NCI-H1092 treated with DMSO at 0.1 percent for 48 hours (cell line): ENCODE measurements at regions not wholly inside any gene's neighbourhood (a gene's known extent, or its start where the extent isn't known, plus 50 kb on each side); places are given as distances from the start of the nearest gene placed in this dataset.
"Not testable (repeated sequence)": the region's sequence is repeated elsewhere in the genome, so short reads cannot be mapped to it uniquely, and the experiment has no call there.

ENCODE experiments used
- DNase-seq: peaks from one replicate; lab custom pipeline; 2025; lab: John Stamatoyannopoulos, UW

GRCh38 chr1:117707371-117707770 lies 101.5 kb downstream of the TENT5C start:
- DNase-seq: no peak

GRCh38 chr1:117708323-117709248 lies 102.7 kb downstream of the TENT5C start:
- no peak for DNase-seq

- no peak for DNase-seq
Measured at GRCh38 chr1:117709249-117709691, 103.4 kb downstream of the TENT5C start.

- DNase-seq: no peak
Measured at GRCh38 chr1:117710710-117711109, 104.9 kb downstream of the TENT5C start.

GRCh38 chr1:117712621-117713020 lies 106.8 kb downstream of the TENT5C start:
- no peak for DNase-seq

- DNase-seq: no peak
Measured at GRCh38 chr1:117714546-117714945, 108.7 kb downstream of the TENT5C start.

- not testable (repeated sequence) for DNase-seq
Measured at GRCh38 chr1:117716030-117716429, 110.2 kb downstream of the TENT5C start.

GRCh38 chr1:117717980-117718379 lies 112.1 kb downstream of the TENT5C start:
- not testable (repeated sequence) for DNase-seq

- not testable (repeated sequence) for DNase-seq
Measured at GRCh38 chr1:117718596-117718995, 112.7 kb downstream of the TENT5C start.

GRCh38 chr1:117719004-117719403 lies 113.2 kb downstream of the TENT5C start:
- DNase-seq: no peak

GRCh38 chr1:117732065-117732797 lies 126.4 kb downstream of the TENT5C start:
- DNase-seq: no peak

GRCh38 chr1:117732956-117733355 lies 127.1 kb downstream of the TENT5C start:
- no peak for DNase-seq

- no peak for DNase-seq
Measured at GRCh38 chr1:117734403-117734802, 128.6 kb downstream of the TENT5C start.

- no peak for DNase-seq
Measured at GRCh38 chr1:117735045-117735992, 129.5 kb downstream of the TENT5C start.

- DNase-seq: no peak
Measured at GRCh38 chr1:117739504-117739903, 133.7 kb downstream of the TENT5C start.

GRCh38 chr1:117740496-117740895 lies 134.6 kb downstream of the TENT5C start:
- DNase-seq: no peak

- not testable (repeated sequence) for DNase-seq
Measured at GRCh38 chr1:117746565-117746964, 140.7 kb downstream of the TENT5C start.

- DNase-seq: no peak
Measured at GRCh38 chr1:117747605-117748004, 141.8 kb downstream of the TENT5C start.

- DNase-seq: no peak
Measured at GRCh38 chr1:117751321-117751720, 145.5 kb downstream of the TENT5C start.

GRCh38 chr1:117752661-117753060 lies 146.8 kb downstream of the TENT5C start:
- no peak for DNase-seq

GRCh38 chr1:117753232-117753631 lies 147.4 kb downstream of the TENT5C start:
- DNase-seq: no peak

GRCh38 chr1:117753652-117754051 lies 147.8 kb downstream of the TENT5C start:
- DNase-seq: no peak
